ENCODE measurements at regions not wholly inside any gene's neighbourhood (a gene's known extent, or its start where the extent isn't known, plus 50 kb on each side); places are given as distances from the start of the nearest gene placed in this dataset.

DNA sequence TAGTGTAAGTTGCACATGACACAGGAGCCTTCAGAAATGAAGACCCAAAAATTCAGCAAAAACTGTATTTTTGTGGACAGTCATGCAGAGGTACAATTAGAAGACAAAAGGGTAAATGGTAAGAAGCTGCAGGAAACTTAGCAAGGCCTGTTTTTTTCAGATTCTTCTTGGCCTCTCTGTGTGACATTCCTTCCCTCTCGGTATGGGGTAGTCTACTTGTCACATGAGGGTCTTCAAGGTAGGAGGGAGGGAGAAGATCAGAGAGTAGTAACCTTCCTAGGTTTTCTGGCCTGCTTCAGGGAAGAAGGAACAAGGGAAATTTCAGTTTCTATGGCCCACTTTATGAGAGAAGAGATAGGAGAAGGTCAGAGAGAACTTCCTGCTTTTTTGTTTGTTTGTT is 230.4 kb upstream of the PPP1R2C start:
- no peak overlapping the region for H2AFZ ChIP-seq (ENCODE audit: low read length)
- no peaks in the 10 kb centered on the region for H3K4me1 ChIP-seq (ENCODE audit: insufficient read depth, low read length)
- no peaks in the 10 kb centered on the region for H3K9me3 ChIP-seq (ENCODE audit: low read depth, low read length)
- H3K27ac ChIP-seq (ENCODE audit: low read depth, low read length) = no peak overlapping the region
- no peak for TF ChIP-seq CTCF (IDR thresholded peaks at IDR 0.05; ENCODE audit: extremely low read depth, low read depth, low read length)
- H3K27me3 ChIP-seq (ENCODE audit: insufficient read depth, low read length) = no peaks in the 10 kb centered on the region
- DNase-seq (ENCODE audit: insufficient read length, low spot score, missing footprints) = no peak
- no peak overlapping the region for H3K4me3 ChIP-seq (ENCODE audit: insufficient read depth, low read length)
- no peaks in the 10 kb centered on the region for H3K79me2 ChIP-seq (ENCODE audit: insufficient read depth, low read length)
- no peaks in the 10 kb centered on the region for H4K20me1 ChIP-seq (ENCODE audit: insufficient read depth, low read length)
- H3K4me2 ChIP-seq (ENCODE audit: insufficient read depth, low read length) = no peak overlapping the region
- no peaks in the 10 kb centered on the region for H3K36me3 ChIP-seq (ENCODE audit: insufficient read depth, low read length)

DNA sequence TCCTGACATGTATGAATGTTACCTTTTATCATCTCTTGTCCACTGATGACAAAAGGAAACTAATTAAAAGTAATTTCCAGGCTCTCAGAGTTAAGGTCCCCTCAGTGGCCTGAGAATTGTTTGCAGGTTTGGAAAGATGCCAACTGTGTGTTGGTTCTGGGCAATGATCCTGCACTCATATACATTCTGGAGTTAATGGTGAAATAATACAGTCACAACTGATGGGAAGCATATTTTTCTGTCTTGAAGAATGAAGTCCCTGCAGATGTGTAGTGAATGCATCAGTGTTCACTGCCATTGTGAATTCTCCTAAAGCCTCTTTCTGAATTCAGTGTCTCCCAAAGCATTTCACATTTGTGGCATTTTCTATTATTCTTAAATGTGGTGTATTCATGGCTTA is 238.1 kb upstream of the PPP1R2C start:
- no peak overlapping the region for H3K4me2 ChIP-seq (ENCODE audit: insufficient read depth, low read length)
- H3K79me2 ChIP-seq (ENCODE audit: insufficient read depth, low read length) = no peaks in the 10 kb centered on the region

DNA sequence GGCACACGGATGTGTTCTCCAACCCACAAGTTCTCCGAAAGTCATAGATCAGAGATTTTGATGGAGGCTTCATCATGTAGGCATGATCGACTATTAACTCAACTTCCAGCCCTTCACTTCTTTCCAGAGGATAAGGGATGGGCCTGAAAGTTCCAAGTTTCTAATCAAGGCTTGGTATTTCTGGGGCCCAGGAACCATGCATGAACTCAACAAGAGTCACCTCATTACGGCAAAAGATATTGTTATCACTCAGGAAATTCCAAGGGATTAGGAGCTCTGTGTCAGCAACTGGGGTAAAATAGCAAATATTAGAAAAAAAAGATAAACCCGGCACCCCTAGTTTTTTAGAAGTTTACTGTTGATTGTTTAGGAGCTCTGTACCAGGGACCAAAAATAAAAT is 240.1 kb upstream of the PPP1R2C start:
- Histone ChIP-seq H3K4me3 (ENCODE audit: insufficient read depth, low read length) (no peak overlapping the region), H3K27me3 (ENCODE audit: insufficient read depth, low read length) (no peaks in the 10 kb centered on the region), H3K36me3 (ENCODE audit: insufficient read depth, low read length) (no peaks in the 10 kb centered on the region), H3K4me2 (ENCODE audit: insufficient read depth, low read length) (no peak overlapping the region), H3K4me1 (ENCODE audit: insufficient read depth, low read length) (no peaks in the 10 kb centered on the region), H3K27ac (ENCODE audit: low read depth, low read length) (no peak overlapping the region), H3K9me3 (ENCODE audit: low read depth, low read length) (no peaks in the 10 kb centered on the region), H3K79me2 (ENCODE audit: insufficient read depth, low read length) (no peaks in the 10 kb centered on the region), H2AFZ (ENCODE audit: low read length) (no peak overlapping the region), H4K20me1 (ENCODE audit: insufficient read depth, low read length) (no peaks in the 10 kb centered on the region)
- no peak for DNase-seq (ENCODE audit: insufficient read length, low spot score, missing footprints)
- no peak for TF ChIP-seq CTCF (IDR thresholded peaks at IDR 0.05; ENCODE audit: extremely low read depth, low read depth, low read length)

More for the DNA sequence above, 238.1 kb upstream of the PPP1R2C start:
- no peak overlapping the region for H3K27ac ChIP-seq (ENCODE audit: low read depth, low read length)
- DNase-seq (ENCODE audit: insufficient read length, low spot score, missing footprints) = no peak
- no peaks in the 10 kb centered on the region for H3K4me1 ChIP-seq (ENCODE audit: insufficient read depth, low read length)
- H3K36me3 ChIP-seq (ENCODE audit: insufficient read depth, low read length) = no peaks in the 10 kb centered on the region
- H3K4me3 ChIP-seq (ENCODE audit: insufficient read depth, low read length) = no peak overlapping the region
- no peaks in the 10 kb centered on the region for H3K27me3 ChIP-seq (ENCODE audit: insufficient read depth, low read length)
- TF ChIP-seq CTCF (IDR thresholded peaks at IDR 0.05; ENCODE audit: extremely low read depth, low read depth, low read length) = no peak
- no peak overlapping the region for H2AFZ ChIP-seq (ENCODE audit: low read length)
- no peaks in the 10 kb centered on the region for H4K20me1 ChIP-seq (ENCODE audit: insufficient read depth, low read length)
- no peaks in the 10 kb centered on the region for H3K9me3 ChIP-seq (ENCODE audit: low read depth, low read length)

DNA sequence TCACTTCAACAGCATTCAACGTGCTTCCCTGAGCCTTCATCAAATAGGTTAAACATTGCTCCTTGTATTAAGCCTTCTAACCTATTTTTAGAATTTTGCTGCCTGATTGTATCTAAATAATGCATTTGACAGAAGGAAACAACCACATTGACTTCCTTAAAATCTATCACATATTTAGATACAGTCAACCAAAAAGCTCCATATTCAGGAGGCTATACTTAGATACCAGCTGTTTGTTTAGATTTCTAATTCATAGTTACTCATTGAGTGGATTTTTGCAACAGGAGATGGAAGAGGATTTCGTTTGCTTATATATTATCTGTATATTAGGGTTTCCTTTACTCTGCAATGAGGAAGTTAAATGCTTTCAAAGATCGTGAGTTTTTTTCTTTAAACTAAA is 241.1 kb upstream of the PPP1R2C start:
- H3K27me3 ChIP-seq (ENCODE audit: insufficient read depth, low read length) = no peaks in the 10 kb centered on the region
- H3K79me2 ChIP-seq (ENCODE audit: insufficient read depth, low read length) = no peaks in the 10 kb centered on the region
- DNase-seq (ENCODE audit: insufficient read length, low spot score, missing footprints) = no peak
- H3K9me3 ChIP-seq (ENCODE audit: low read depth, low read length) = no peaks in the 10 kb centered on the region
- H3K36me3 ChIP-seq (ENCODE audit: insufficient read depth, low read length) = no peaks in the 10 kb centered on the region
- H2AFZ ChIP-seq (ENCODE audit: low read length) = no peak overlapping the region
- no peak overlapping the region for H3K4me3 ChIP-seq (ENCODE audit: insufficient read depth, low read length)
- no peaks in the 10 kb centered on the region for H3K4me1 ChIP-seq (ENCODE audit: insufficient read depth, low read length)
- H3K27ac ChIP-seq (ENCODE audit: low read depth, low read length) = no peak overlapping the region
- no peak overlapping the region for H3K4me2 ChIP-seq (ENCODE audit: insufficient read depth, low read length)
- H4K20me1 ChIP-seq (ENCODE audit: insufficient read depth, low read length) = no peaks in the 10 kb centered on the region
- TF ChIP-seq CTCF (IDR thresholded peaks at IDR 0.05; ENCODE audit: extremely low read depth, low read depth, low read length) = no peak

All from osteoblast (primary cell).